GM12865 (cell line): ENCODE measurements at regions not wholly inside any gene's neighbourhood (a gene's known extent, or its start where the extent isn't known, plus 50 kb on each side); places are given as distances from the start of the nearest gene placed in this dataset.

Experiments
- DNase-seq: peaks from one replicate; pipeline ENCODE4 v3.0.0; 2010; ENCODE audit warnings: low read depth
- H3K4me3 ChIP-seq: 2 replicates; pipeline ENCODE4 v1.5.1; 2011; ENCODE audit warnings: mild to moderate bottlenecking, low read depth, low read length, control low read depth
- CTCF ChIP-seq: IDR thresholded peaks from 2 replicates; pipeline ENCODE4 v1.5.1; 2011; ENCODE audit warnings: low read length, control low read depth, low read depth, inconsistent platforms; ENCODE audit not compliant: insufficient read depth; ENCODE audit errors: missing control alignments

- no peak for TF ChIP-seq CTCF
- no peak for DNase-seq
- H3K4me3 ChIP-seq = no peak overlapping the region
These were observed 293.3 kb downstream of the MTX2 start for GRCh38 chr2:176562359-176563078.

- DNase-seq = no peak
- no peak for TF ChIP-seq CTCF
- H3K4me3 ChIP-seq = no peak overlapping the region
These were observed 296.5 kb downstream of the MTX2 start for GRCh38 chr2:176565641-176566323.

DNA sequence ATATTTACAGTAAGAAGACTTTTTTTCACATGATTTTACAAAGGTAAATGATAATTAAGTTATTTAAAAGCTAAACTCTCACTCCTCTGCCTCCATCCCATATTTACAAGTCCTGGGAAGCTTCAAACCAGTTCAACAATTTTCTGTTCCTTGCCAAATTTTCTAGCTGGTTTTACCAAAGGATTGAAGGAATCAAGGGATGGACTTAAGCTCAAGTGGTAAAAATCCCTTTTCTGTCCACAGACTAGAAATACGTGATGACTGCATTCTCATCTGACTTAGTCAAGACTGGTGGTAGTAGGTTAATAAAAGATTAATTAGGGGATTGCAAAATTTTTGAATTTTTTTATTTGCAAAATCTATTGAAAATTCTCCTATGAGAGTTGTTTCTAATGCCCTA lies 297.3 kb downstream of the MTX2 start:
- DNase-seq = no peak
- TF ChIP-seq CTCF = no peak
- H3K4me3 ChIP-seq = no peak overlapping the region

DNA sequence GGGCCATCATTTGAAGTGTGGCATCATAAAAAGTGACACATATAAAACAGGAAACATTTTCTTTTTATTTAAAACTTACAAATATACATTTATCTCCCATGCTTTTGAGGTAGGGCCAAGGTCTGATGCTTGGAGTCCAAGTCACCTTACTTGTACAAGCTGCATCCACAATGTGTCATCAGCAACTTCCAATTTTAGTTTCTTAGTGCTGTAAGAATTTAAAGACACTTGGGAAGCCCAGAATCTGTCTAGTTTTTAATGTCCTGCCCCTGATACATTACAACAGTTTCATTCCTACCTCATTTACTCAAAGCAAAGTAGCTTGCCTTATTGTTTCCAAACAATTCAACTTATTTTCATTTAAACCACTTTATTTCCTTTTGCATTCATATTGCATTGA lies 297.7 kb downstream of the MTX2 start:
- DNase-seq = no peak
- no peak for TF ChIP-seq CTCF

GRCh38 chr2:176567361-176567760 lies 298.1 kb downstream of the MTX2 start:
- H3K4me3 ChIP-seq = no peak overlapping the region
- DNase-seq = no peak
- TF ChIP-seq CTCF = no peak

More for the DNA sequence above, 297.7 kb downstream of the MTX2 start:
- no peak overlapping the region for H3K4me3 ChIP-seq

DNA sequence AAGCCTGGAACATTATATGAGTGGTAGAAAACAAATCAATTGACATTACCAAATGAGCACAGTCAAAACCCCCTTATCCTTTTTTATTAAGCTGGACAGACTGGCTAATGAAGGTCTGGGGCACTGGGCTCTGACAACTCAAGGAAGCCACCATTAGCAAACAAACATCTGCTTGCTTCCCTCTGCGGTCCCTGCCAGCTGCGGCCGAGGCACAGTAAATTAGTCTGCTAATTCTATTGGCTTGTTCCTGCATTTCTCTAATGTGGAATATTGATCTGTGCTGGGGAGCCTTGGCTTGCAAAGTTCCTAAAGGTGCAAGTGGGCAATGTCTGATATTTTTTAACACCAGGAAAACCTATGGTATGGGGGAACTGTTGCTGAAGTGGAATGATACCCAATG lies 300.3 kb downstream of the MTX2 start:
- DNase-seq = no peak
- no peak for TF ChIP-seq CTCF
- H3K4me3 ChIP-seq = no peak overlapping the region
